Brain microvascular endothelial cell (primary cell): ENCODE measurements at regions not wholly inside any gene's neighbourhood (a gene's known extent, or its start where the extent isn't known, plus 50 kb on each side); places are given as distances from the start of the nearest gene placed in this dataset.

Source experiments
- DNase-seq: peaks from one replicate; pipeline ENCODE4 v3.0.0-alpha.2; 2020
- H3K27ac ChIP-seq: fragments of 250-450 bp; sonication (Bioruptor Pico); 2 replicates; pipeline ENCODE4 v1.5.1; 2020; ENCODE audit warnings: mild to moderate bottlenecking, moderate library complexity
- H3K27me3 ChIP-seq: fragments of 250-450 bp; sonication (Bioruptor Pico); replicated peaks from 2 replicates; pipeline ENCODE4 v1.5.1; 2020; ENCODE audit warnings: mild to moderate bottlenecking
- H3K36me3 ChIP-seq: fragments of 250-450 bp; sonication (Bioruptor Pico); replicated peaks from 2 replicates; pipeline ENCODE4 v1.5.1; 2020; ENCODE audit warnings: mild to moderate bottlenecking
- H3K4me3 ChIP-seq: 2 replicates; pipeline ENCODE4 v1.5.1; 2011; ENCODE audit warnings: low read depth, mild to moderate bottlenecking, control low read depth, low read length, moderate library complexity
- in situ Hi-C: cut with HindIII; loops from 2 replicates; pipeline ENCODE4 v1.10.0; 2017; ENCODE audit warnings: low sequenced_read_pairs, low pct_ligation_motif_present
- TF ChIP-seq, protein P1 (sequence below): IDR thresholded peaks from 2 replicates; pipeline ENCODE4 v1.5.1; 2011; ENCODE audit warnings: low read depth, mild to moderate bottlenecking, moderate library complexity, low read length, control low read depth, inconsistent platforms; ENCODE audit errors: missing control alignments

DNA sequence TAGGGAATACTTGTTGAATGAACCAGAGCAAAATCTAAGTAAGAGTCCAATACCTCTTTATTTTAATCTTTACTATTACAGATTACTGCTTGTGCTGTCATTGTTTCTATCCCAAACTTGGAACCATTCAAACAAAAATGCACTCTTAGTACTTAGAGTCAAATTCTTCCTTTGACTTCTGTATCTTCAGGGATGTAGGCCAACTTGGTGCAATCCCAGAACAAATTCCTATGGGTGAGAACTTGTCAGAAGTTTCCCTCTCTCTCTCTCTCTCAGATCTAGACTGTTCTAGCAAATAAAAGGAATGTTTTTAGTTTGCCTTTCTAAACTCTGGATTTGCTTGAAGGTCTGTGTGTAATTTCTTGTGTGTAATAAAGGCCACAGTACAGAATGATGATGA is 329.0 kb upstream of the TMTC4 start:
- in situ Hi-C loops, result no loop called here
- Histone ChIP-seq H3K27ac (no peak overlapping the region), H3K4me3 (no peak overlapping the region), H3K36me3 (no peaks in the 10 kb centered on the region), H3K27me3 (no peaks in the 10 kb centered on the region)
- TF ChIP-seq, protein P1, sequence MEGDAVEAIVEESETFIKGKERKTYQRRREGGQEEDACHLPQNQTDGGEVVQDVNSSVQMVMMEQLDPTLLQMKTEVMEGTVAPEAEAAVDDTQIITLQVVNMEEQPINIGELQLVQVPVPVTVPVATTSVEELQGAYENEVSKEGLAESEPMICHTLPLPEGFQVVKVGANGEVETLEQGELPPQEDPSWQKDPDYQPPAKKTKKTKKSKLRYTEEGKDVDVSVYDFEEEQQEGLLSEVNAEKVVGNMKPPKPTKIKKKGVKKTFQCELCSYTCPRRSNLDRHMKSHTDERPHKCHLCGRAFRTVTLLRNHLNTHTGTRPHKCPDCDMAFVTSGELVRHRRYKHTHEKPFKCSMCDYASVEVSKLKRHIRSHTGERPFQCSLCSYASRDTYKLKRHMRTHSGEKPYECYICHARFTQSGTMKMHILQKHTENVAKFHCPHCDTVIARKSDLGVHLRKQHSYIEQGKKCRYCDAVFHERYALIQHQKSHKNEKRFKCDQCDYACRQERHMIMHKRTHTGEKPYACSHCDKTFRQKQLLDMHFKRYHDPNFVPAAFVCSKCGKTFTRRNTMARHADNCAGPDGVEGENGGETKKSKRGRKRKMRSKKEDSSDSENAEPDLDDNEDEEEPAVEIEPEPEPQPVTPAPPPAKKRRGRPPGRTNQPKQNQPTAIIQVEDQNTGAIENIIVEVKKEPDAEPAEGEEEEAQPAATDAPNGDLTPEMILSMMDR, result no peak
- DNase-seq, result no peak

DNA sequence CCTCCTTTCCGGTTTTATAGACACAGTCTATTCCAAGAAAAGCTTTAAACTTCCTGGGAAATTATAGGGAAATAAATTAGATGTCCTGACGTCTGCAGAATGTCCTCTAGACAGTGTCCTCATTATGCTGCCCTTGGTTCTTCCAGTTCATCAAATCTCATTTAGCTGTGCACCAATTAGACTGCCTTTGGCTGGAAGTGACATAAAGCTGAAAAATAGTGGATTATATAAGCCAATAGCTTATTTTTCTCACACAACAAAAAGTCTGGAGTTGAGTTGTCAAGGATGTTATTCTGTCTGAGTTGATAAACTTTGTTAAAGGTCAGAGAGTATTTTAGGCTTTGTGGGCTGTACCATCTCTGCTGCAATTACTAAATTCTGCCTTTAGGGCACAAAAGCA is 314.8 kb upstream of the TMTC4 start:
- in situ Hi-C loops, result no loop called here

DNA sequence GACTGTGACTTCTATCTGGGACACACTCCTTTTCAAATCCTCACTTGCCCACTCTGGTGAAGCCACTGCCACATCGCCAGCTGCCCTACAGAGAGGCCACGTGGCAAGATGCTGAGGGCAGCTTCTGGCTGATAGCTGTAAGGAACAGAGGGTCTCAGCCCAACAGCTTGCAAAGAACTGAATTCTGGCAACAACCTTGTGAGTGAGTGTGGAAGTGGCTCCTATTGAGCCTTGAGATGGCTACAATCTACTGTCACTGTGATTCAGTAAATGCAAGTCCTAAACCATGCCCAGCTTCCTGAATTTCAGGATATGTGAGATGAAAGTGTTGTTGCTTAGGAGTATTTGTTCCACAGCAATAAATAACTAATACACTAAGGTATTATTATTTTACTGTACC is 314.3 kb upstream of the TMTC4 start:
- in situ Hi-C loops, result no loop called here
- Histone ChIP-seq H3K27ac (no peak overlapping the region), H3K27me3 (no peaks in the 10 kb centered on the region), H3K4me3 (no peak overlapping the region), H3K36me3 (no peaks in the 10 kb centered on the region)
- TF ChIP-seq, protein P1, result no peak
- DNase-seq, result no peak

More for the DNA sequence above, 314.8 kb upstream of the TMTC4 start:
- Histone ChIP-seq H3K27me3 (no peaks in the 10 kb centered on the region), H3K36me3 (no peaks in the 10 kb centered on the region), H3K4me3 (no peak overlapping the region), H3K27ac (no peak overlapping the region)
- DNase-seq, result no peak
- TF ChIP-seq, protein P1, result no peak

DNA sequence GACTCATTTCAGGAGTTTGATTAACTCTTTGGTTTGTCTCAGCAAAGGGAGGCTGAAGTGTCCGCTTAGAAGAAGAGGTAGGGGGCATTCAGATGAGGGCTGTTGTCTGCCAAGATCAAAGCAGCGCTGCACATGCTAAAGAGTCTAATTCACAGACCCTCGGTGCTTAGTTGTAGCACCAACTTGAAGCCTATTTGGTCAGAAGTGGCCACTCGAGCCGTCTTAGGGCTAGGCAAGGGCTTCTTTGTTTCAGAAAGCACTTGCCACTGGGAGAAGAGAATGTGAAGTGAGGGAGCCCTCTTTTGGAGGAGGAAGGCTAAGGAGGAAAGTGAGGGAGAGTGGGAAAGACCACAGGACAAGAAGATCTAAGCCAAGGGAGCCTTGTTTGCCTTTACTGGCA is 313.4 kb upstream of the TMTC4 start:
- peak; percentile 41 for DNase-seq
- in situ Hi-C loops, result no loop called here

DNA sequence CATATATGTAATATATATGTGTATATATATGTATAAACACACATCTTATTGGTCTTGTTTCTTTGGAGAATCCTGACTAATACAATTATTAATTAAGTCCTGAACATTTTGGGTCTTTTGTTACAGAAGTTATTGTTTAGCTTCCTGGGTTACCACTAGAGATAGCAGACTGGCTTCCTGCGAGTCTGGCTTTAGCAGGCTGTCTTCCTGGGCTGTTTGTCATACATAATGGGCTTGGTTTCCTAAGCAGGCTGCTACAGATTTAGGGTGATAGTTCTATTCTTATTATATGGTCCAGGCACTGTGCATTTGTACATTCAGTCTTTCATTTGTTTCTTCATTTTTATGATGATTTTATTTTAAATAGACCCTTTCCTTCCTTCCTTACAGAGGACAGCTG is 312.0 kb upstream of the TMTC4 start:
- in situ Hi-C loops, result no loop called here
- no peak overlapping the region for H3K27ac ChIP-seq
- H3K27me3 ChIP-seq, result no peaks in the 10 kb centered on the region
- TF ChIP-seq, protein P1, result no peak
- no peak overlapping the region for H3K4me3 ChIP-seq
- H3K36me3 ChIP-seq, result no peaks in the 10 kb centered on the region
- no peak for DNase-seq

More for the DNA sequence above, 313.4 kb upstream of the TMTC4 start:
- Histone ChIP-seq H3K27ac (no peak overlapping the region), H3K27me3 (no peaks in the 10 kb centered on the region), H3K4me3 (no peak overlapping the region), H3K36me3 (no peaks in the 10 kb centered on the region)
- TF ChIP-seq, protein P1, result peak; percentile 71

DNA sequence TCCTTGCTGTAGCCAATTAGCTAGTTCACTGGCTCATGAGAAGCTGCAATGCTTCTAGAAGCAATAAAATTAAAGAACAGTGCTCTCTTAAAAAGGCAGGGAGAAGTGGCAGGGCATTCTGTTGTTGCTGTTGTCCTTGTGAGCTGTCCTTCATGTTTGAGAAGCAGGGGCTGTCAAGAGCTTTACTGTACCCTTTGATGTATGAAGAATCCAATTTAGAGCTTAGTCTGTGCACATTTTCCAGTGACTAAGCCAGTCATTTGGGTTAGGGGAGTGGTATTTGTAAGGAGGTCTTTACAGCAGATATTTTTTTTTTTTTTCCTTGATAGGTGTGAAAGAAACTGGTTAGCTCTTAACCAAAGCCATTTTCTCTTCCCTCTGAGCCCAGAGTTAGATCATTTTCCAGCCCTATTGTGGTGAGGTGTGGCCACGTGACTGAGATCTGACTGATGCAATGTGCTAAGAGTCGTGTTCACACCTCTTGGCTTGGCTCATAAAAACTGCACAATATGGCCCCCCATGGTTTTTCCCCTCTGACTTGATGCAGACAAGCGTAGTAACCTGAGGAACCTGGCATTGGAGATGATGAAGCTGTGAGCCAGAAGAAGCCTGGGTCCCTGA is 309.6 kb upstream of the TMTC4 start:
- Histone ChIP-seq H3K36me3 (no peaks in the 10 kb centered on the region), H3K27me3 (no peaks in the 10 kb centered on the region), H3K4me3 (no peak overlapping the region), H3K27ac (no peak overlapping the region)
- TF ChIP-seq, protein P1, result no peak
- in situ Hi-C loops, result no loop called here
- DNase-seq, result no peak
